Calu3 (cell line): ENCODE measurements at regions not wholly inside any gene's neighbourhood (a gene's known extent, or its start where the extent isn't known, plus 50 kb on each side); places are given as distances from the start of the nearest gene placed in this dataset.

Source experiments
- BruUV-seq: library from RNA; stranded (reverse); fragments of 400-500 nt; replicated peaks from 2 replicates; lab custom pipeline; 2021; lab: Mats Ljungman, UMichigan
- CTCF ChIA-PET: fragments of 300-600 bp; sonication (Branson Sonifier 250); formaldehyde crosslinking; loops from one replicate; lab custom pipeline; 2022; ENCODE audit warnings: antibody characterized with exemption; lab: Charles Lee
- DNase-seq: peaks from one replicate; pipeline ENCODE4 v3.0.0; 2022
- H3K27ac Mint-ChIP-seq: one replicate; pipeline ENCODE4 v1.8.0; 2022; ENCODE audit warnings: mixed read lengths; ENCODE audit not compliant: unreplicated experiment
- H3K27me3 Mint-ChIP-seq: one replicate; pipeline ENCODE4 v1.8.0; 2022; ENCODE audit warnings: mixed read lengths; ENCODE audit not compliant: unreplicated experiment
- H3K36me3 Mint-ChIP-seq: one replicate; pipeline ENCODE4 v1.8.0; 2022; ENCODE audit warnings: mild to moderate bottlenecking, moderate library complexity, mixed read lengths; ENCODE audit not compliant: insufficient read depth, unreplicated experiment
- H3K4me1 Mint-ChIP-seq: one replicate; pipeline ENCODE4 v1.8.0; 2022; ENCODE audit warnings: mild to moderate bottlenecking, low read depth, mixed read lengths; ENCODE audit not compliant: unreplicated experiment
- H3K4me3 Mint-ChIP-seq: one replicate; pipeline ENCODE4 v1.8.0; 2022; ENCODE audit warnings: mild to moderate bottlenecking, low read depth, moderate library complexity, mixed read lengths; ENCODE audit not compliant: unreplicated experiment
- H3K9me3 Mint-ChIP-seq: one replicate; pipeline ENCODE4 v1.8.0; 2022; ENCODE audit warnings: low read depth, mixed read lengths; ENCODE audit not compliant: unreplicated experiment
- CTCF ChIP-seq: fragments of 200-600 bp; IDR thresholded peaks from one replicate; pipeline ENCODE4 v1.8.0; 2022; ENCODE audit warnings: antibody characterized with exemption; ENCODE audit not compliant: unreplicated experiment
- intact Hi-C: fragments of 100-400 bp; cut with micrococcal nuclease; formaldehyde crosslinking; loops from one replicate; pipeline ENCODE4 v1.10.0; 2022; ENCODE audit not compliant: unreplicated experiment

GRCh38 chr3:115524549-115524948 is 98.8 kb upstream of the GAP43 start:
- H3K27ac Mint-ChIP-seq = no peak overlapping the region
- peaks cover 73% of the 10 kb centered on the region for H3K27me3 Mint-ChIP-seq
- no peaks in the 10 kb centered on the region for H3K36me3 Mint-ChIP-seq
- DNase-seq = no peak
- no peak for TF ChIP-seq CTCF
- H3K4me3 Mint-ChIP-seq = no peak overlapping the region
- CTCF ChIA-PET = no interaction called here
- H3K9me3 Mint-ChIP-seq = peaks cover 2% of the 10 kb centered on the region
- BruUV-seq = no TSS peak
- no peaks in the 10 kb centered on the region for H3K4me1 Mint-ChIP-seq
- intact Hi-C loops = no loop called here

- H3K9me3 Mint-ChIP-seq = peaks cover 2% of the 10 kb centered on the region
- no peak for DNase-seq
- peaks cover 75% of the 10 kb centered on the region for H3K27me3 Mint-ChIP-seq
- BruUV-seq = no TSS peak
- no peak overlapping the region for H3K27ac Mint-ChIP-seq
- TF ChIP-seq CTCF = no peak
- H3K4me1 Mint-ChIP-seq = no peaks in the 10 kb centered on the region
- intact Hi-C loops = no loop called here
- CTCF ChIA-PET = no interaction called here
- no peak overlapping the region for H3K4me3 Mint-ChIP-seq
- H3K36me3 Mint-ChIP-seq = no peaks in the 10 kb centered on the region
Observed at GRCh38 chr3:115525731-115526130, 97.6 kb upstream of the GAP43 start.

- no peak for DNase-seq
- no peak for TF ChIP-seq CTCF
- peaks cover 59% of the 10 kb centered on the region for H3K27me3 Mint-ChIP-seq
- no TSS peak for BruUV-seq
- CTCF ChIA-PET = no interaction called here
- no peak overlapping the region for H3K4me3 Mint-ChIP-seq
- no peaks in the 10 kb centered on the region for H3K36me3 Mint-ChIP-seq
- no peaks in the 10 kb centered on the region for H3K9me3 Mint-ChIP-seq
- intact Hi-C loops = no loop called here
- H3K4me1 Mint-ChIP-seq = no peaks in the 10 kb centered on the region
- H3K27ac Mint-ChIP-seq = no peak overlapping the region
Observed at GRCh38 chr3:115533218-115533617, 90.1 kb upstream of the GAP43 start.

- intact Hi-C loops = no loop called here
- CTCF ChIA-PET = no interaction called here
- H3K27ac Mint-ChIP-seq = no peak overlapping the region
- BruUV-seq = no TSS peak
- DNase-seq = no peak
- H3K9me3 Mint-ChIP-seq = no peaks in the 10 kb centered on the region
- no peak for TF ChIP-seq CTCF
- H3K4me3 Mint-ChIP-seq = no peak overlapping the region
- H3K36me3 Mint-ChIP-seq = no peaks in the 10 kb centered on the region
- H3K4me1 Mint-ChIP-seq = no peaks in the 10 kb centered on the region
- peaks cover 52% of the 10 kb centered on the region for H3K27me3 Mint-ChIP-seq
Observed at GRCh38 chr3:115536171-115536570, 87.1 kb upstream of the GAP43 start.
